GM18951 (cell line): ENCODE measurements at regions not wholly inside any gene's neighbourhood (a gene's known extent, or its start where the extent isn't known, plus 50 kb on each side); places are given as distances from the start of the nearest gene placed in this dataset.

Experiments
- POLR2A ChIP-seq: IDR thresholded peaks from 4 replicates; pipeline ENCODE4 v1.6.1; 2011; ENCODE audit warnings: mild to moderate bottlenecking; ENCODE audit not compliant: insufficient read length, insufficient read depth; ENCODE audit errors: extremely low read depth
- in situ Hi-C: fragments of 300-500 bp; cut with MboI; formaldehyde crosslinking; loops from one replicate; pipeline ENCODE4 v1.12.0; 2022; ENCODE audit warnings: low sequenced_read_pairs, mixed read lengths, inconsistent platforms; ENCODE audit not compliant: unreplicated experiment

- TF ChIP-seq POLR2A: no peak
- in situ Hi-C loops: loop anchor here (25.0 kb wide), 1 partner anchor 348 kb away; no protein-coding TSS in a partner anchor
Measured at GRCh38 chr4:74535512-74535911, 90.6 kb downstream of the AREG start.

GRCh38 chr4:74536557-74536956 lies 91.6 kb downstream of the AREG start:
- TF ChIP-seq POLR2A: no peak
- in situ Hi-C loops: loop anchor here (25.0 kb wide), 1 partner anchor 349 kb away; no protein-coding TSS in a partner anchor

- no peak for TF ChIP-seq POLR2A
- in situ Hi-C loops: loop anchor here (25.0 kb wide), 1 partner anchor 350 kb away; no protein-coding TSS in a partner anchor
Measured at GRCh38 chr4:74537459-74537858, 92.5 kb downstream of the AREG start.

- no peak for TF ChIP-seq POLR2A
- in situ Hi-C loops: loop anchor here (25.0 kb wide), 1 partner anchor 352 kb away; no protein-coding TSS in a partner anchor
Measured at GRCh38 chr4:74539044-74539790, 94.3 kb downstream of the AREG start.

- no peak for TF ChIP-seq POLR2A
- in situ Hi-C loops: loop anchor here (25.0 kb wide), 1 partner anchor 353 kb away; no protein-coding TSS in a partner anchor
Measured at GRCh38 chr4:74540193-74540592, 95.3 kb downstream of the AREG start.

- no peak for TF ChIP-seq POLR2A
- in situ Hi-C loops: loop anchor here (25.0 kb wide), 1 partner anchor 354 kb away; no protein-coding TSS in a partner anchor
Measured at GRCh38 chr4:74541667-74542066, 96.7 kb downstream of the AREG start.

- no peak for TF ChIP-seq POLR2A
- in situ Hi-C loops: loop anchor here (25.0 kb wide), 1 partner anchor 356 kb away; no protein-coding TSS in a partner anchor
Measured at GRCh38 chr4:74543231-74543781, 98.4 kb downstream of the AREG start.

GRCh38 chr4:74543983-74544382 lies 99.0 kb downstream of the AREG start:
- in situ Hi-C loops: loop anchor here (25.0 kb wide), 1 partner anchor 357 kb away; no protein-coding TSS in a partner anchor

GRCh38 chr4:74544655-74545361 lies 99.9 kb downstream of the AREG start:
- no peak for TF ChIP-seq POLR2A
- in situ Hi-C loops: loop anchor here (25.0 kb wide), 1 partner anchor 358 kb away; no protein-coding TSS in a partner anchor

More at GRCh38 chr4:74543983-74544382, 99.0 kb downstream of the AREG start:
- no peak for TF ChIP-seq POLR2A

- no peak for TF ChIP-seq POLR2A
- in situ Hi-C loops: loop anchor here (25.0 kb wide), 1 partner anchor 358 kb away; no protein-coding TSS in a partner anchor
Measured at GRCh38 chr4:74545448-74545847, 100.5 kb downstream of the AREG start.

GRCh38 chr4:74546057-74546456 lies 101.1 kb downstream of the AREG start:
- in situ Hi-C loops: loop anchor here (25.0 kb wide), 1 partner anchor 359 kb away; no protein-coding TSS in a partner anchor
- TF ChIP-seq POLR2A: no peak

- TF ChIP-seq POLR2A: no peak
- in situ Hi-C loops: loop anchor here (25.0 kb wide), 1 partner anchor 360 kb away; no protein-coding TSS in a partner anchor
Measured at GRCh38 chr4:74547042-74547441, 102.1 kb downstream of the AREG start.

- no peak for TF ChIP-seq POLR2A
- in situ Hi-C loops: loop anchor here (25.0 kb wide), 1 partner anchor 361 kb away; no protein-coding TSS in a partner anchor
Measured at GRCh38 chr4:74548561-74548960, 103.6 kb downstream of the AREG start.
